ENCODE measurements at regions not wholly inside any gene's neighbourhood (a gene's known extent, or its start where the extent isn't known, plus 50 kb on each side); places are given as distances from the start of the nearest gene placed in this dataset.

DNA sequence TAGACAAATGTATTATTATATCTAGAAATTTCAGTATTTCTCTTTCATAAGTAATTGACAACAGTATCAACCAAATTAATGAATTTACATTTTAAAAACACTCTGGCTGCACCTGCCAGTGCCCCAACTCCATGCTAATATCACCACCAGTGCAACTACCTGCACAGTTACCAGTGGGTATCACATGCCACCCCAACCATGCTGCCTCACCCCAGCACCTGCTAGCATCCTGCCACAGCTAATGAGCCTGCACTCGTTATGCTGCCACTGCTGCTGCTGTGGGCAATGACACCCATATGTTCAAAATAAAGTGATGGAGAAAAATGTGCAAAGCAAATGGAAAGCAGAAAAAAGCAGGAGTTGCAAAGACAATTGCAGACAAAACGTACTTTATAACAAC is 855.9 kb upstream of the MANEA start:
- no peak for TF ChIP-seq POLR2A (IDR thresholded peaks at IDR 0.05)
- TF ChIP-seq, protein P1, sequence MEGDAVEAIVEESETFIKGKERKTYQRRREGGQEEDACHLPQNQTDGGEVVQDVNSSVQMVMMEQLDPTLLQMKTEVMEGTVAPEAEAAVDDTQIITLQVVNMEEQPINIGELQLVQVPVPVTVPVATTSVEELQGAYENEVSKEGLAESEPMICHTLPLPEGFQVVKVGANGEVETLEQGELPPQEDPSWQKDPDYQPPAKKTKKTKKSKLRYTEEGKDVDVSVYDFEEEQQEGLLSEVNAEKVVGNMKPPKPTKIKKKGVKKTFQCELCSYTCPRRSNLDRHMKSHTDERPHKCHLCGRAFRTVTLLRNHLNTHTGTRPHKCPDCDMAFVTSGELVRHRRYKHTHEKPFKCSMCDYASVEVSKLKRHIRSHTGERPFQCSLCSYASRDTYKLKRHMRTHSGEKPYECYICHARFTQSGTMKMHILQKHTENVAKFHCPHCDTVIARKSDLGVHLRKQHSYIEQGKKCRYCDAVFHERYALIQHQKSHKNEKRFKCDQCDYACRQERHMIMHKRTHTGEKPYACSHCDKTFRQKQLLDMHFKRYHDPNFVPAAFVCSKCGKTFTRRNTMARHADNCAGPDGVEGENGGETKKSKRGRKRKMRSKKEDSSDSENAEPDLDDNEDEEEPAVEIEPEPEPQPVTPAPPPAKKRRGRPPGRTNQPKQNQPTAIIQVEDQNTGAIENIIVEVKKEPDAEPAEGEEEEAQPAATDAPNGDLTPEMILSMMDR (IDR thresholded peaks at IDR 0.05), result no peak
- TF ChIP-seq POLR2AphosphoS5 (IDR thresholded peaks at IDR 0.05; ENCODE audit: insufficient read depth in 1 of 2, low read depth in 1 of 2), result no peak
